AG08396 (cell line): ENCODE measurements at regions not wholly inside any gene's neighbourhood (a gene's known extent, or its start where the extent isn't known, plus 50 kb on each side); places are given as distances from the start of the nearest gene placed in this dataset.

Experiments
- DNase-seq: peaks from one replicate; pipeline ENCODE4 v3.0.0; 2012; ENCODE audit warnings: low spot score, mixed read lengths

DNA sequence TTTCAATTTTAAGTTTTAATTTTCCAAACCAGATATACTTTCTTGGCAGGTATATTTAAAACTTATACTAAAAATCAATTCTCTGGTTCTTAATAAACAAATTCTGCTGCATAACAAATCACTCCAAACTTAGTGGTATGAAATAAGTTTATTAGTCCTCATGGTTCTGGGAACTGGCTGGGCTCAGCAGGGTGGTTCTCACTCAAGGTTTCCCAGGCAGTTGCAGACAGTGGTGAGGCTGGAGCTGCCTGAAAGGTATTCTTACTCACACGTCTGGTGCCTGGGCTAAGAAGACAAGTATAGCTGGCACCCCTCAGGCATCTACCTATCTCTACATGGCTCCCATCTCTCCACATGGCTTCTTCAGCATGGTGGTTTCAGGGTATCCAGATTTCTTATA is 308.2 kb upstream of the CCDC196 start:
- DNase-seq: no peak

DNA sequence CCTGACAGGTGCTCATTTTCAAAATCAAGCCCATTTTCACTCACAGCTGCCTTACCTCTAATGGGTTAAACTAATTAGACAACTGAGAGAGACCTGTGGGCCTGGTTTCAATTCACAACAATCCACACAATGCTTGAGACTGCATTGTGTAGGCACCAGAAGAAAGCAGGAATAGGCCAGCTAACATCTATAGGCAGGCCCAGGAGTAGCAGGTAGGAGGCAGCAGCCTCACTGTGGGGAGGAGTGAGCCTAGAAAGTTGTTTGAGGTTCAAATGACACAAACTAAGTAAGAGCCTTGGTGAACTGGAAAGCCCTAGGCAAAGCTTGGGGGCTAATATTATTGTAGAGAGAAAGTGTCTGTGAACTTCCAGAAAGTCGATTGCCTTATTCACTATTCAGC is 289.5 kb upstream of the CCDC196 start:
- no peak for DNase-seq

DNA sequence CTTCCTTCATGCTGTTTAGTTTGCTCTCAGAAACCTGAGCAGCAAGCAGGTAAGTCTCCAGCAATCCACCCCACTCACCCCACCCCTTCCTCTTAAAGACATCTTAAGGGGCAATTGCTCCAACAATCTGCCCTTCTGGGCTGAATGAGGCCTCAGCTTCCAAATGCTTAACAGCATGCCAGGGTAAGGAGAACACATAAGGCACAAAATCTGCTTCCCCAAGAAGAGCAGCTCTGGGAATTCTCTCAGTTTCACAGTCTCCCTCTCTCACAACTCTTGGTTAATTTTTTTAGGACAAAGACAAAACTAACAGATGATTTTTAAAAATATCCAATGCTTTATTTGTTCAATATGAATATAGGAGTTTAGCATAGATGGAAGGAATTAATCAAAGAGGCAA is 288.9 kb upstream of the CCDC196 start:
- DNase-seq: no peak

DNA sequence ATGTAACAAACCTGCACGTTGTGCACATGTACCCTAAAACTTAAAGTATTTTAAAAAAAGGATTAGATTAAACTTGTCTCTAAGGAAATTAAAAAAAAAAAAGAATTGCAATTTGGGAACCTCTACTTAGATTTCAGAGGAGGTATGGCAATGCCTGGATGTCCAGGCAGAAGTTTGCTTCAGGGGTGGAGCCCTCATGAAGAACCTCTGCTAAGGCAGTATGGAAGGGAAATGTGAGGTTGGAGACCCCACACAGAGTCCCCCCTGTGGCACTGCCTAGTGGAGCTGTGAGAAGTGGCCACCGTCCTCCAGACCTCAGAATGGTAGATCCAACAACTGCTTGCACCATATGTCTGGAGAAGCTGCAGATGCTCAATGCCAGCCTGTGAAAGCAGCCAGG is 279.6 kb upstream of the CCDC196 start:
- no peak for DNase-seq

DNA sequence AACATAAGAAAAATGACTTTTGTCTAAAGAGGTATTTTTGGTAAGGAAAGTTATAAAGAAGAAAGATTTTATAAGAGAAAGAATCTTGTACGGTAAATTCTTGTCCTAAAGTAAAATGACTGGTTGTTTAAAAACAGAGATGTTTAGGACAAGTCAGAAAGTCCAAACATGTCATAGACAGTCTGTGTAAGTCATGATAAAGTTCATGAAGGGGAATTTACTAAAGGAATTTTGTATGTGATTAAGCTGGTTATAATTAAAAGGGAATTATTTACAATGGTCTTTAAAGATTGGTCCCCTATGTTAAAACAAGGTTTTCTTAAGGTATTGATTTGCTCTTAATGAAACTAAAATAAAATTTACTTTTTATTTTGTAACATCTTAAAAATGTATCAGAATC is 269.4 kb upstream of the CCDC196 start:
- DNase-seq: no peak

DNA sequence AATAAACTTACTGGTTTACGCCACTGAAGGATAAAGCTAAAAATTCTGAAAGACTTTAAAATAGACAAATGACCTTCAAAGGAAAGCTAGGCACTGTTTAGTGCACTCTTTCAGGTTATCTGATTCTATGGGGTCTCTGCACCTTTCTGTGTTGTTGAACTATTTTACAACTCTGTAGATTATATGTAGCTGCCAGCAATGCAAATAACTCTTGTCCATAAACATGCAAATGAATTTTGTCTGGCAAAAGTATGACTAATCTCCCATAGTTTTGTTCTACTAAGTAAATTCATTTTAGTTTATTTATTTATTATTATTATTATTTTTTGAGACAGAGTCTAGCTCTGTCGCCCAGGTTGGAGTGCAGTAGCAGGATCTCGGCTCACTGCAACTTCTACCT is 266.3 kb upstream of the CCDC196 start:
- no peak for DNase-seq

DNA sequence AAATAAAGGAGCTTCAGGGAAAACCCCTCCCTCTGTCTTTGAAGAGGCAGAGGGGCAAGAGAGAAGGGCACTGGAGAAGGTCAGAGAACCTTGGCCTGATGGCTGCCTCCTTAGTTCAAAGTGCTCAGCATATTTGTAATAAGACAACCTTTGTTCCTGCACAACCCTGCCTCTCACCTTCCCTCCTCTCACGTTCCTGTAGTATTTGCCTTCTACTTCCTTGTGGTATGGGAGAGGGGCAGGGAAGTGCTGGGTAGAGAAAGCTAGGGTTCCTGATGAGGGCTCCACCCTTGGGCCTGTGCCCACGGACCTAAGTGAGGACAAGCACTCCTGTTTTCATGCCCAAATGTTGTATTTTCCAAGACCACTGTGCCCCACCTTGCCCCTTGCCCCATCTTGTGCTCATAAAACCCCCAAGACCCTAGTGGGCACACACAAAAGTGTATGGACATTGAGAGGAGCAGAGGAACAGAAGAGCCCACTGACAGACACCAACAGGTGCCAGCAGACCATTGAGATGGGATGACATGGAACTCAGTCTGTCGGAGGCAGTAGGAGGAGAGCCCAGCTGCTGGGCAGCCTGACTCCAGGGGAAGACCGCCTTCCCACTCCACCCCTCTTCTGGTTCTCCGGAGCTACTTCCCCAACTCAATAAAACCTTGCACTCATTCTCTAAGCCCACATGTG is 261.5 kb upstream of the CCDC196 start:
- DNase-seq: no peak

DNA sequence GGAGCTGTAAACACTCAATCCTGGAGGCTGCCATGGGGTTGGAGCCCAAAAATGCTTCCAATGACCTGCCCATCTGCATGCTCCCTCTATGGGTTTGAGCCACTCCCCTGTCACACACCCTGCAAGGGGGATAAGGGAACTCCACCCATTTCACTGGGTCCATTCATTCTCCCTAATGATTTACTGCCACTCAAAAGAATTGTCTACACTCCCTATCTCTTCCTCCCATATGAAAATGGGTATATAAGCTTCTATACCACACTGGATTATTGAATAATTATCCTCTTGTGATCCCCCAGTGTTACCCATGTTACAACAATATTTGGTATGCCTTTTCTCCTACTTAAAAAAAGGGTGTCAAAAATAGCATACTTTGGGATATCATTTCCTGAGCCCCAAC is 260.8 kb upstream of the CCDC196 start:
- no peak for DNase-seq

DNA sequence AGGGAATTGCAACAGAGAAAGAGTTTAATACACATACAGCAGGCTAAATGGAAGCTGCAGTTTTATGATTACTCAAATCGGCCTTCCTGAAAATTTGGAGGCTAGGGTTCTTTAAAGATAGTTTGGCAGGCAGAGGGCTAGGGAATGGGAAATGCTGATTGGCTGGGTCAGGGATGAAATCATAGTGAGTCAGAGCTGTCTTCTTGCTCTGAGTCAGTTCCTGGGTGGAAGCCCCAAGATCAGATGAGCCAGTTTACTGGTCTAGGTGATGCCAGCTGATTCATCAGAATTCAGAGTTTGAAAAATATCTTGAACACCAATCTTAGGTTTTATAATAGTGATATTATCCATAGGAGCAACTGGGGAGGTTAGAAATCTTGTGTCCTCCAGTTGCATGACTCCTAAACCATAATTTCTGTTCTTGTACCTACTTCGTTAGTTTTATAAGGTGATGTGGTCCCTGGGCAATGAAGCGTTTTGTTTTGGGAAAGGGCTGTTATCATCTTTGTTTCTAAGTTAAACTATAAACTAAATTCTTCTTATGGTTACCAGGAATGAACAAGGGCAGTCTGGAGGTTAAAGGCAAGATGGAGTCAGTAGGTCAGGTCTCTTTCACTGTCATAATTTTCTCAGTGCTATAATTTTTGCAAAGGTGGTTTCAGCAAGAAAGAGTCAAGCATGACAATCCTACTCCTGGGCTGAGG is 257.8 kb upstream of the CCDC196 start:
- DNase-seq: no peak

DNA sequence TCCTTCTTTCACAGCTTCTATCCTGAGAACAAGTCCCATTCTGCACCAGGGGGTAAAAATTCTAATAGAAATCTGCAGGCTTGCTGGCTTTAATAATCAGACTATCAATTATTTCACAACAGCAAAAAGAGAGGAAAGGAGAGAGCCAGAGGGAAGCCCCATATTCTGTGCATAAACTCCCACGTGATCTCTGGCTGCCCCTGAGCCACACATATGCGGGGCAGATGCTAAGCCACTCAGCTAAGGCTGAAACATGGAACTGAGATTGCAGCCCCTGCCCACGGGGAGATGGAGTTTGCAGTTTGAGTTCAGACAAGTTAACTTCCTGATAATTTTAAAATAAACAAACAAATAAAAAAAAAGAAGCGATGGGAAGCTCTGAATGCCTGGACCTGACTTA is 254.4 kb upstream of the CCDC196 start:
- no peak for DNase-seq

DNA sequence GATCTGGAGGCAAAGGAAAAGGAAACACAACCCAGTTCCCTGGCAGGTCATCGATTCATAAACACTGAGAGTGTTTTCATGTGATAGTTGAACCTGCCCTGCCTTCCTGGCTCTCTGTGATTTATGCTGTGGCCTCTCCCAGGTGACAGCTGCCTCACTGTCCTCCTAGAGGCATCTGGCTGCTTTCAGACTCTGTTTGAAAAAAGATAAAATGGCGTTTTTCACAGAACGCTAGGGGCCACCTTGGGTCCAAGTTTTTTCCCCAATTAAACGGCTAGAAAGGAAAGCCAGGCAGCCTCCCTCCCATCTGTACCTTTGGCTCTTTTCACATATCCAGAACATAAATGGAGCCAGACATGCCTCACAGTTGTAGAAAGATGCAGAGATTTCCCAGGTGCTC is 252.6 kb upstream of the CCDC196 start:
- no peak for DNase-seq

DNA sequence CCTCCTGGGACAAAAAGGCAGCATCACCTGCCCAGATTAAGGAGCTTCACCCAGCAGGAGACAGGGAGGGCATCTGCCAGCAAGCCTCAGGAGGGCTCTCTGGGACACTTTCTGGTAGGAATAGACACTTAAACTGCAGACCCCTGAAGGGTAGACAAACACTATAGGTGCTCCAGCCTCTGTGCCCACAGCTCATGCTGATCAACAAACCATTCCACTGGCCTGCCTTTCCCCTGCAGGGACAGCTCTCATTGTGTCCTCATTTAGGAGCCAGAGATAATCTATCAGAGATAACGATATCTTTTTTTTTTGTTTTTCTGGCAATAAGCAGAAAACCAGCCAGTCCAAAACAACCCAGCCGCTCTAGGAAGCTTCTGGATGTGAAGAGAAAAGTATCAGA is 251.8 kb upstream of the CCDC196 start:
- DNase-seq: no peak

DNA sequence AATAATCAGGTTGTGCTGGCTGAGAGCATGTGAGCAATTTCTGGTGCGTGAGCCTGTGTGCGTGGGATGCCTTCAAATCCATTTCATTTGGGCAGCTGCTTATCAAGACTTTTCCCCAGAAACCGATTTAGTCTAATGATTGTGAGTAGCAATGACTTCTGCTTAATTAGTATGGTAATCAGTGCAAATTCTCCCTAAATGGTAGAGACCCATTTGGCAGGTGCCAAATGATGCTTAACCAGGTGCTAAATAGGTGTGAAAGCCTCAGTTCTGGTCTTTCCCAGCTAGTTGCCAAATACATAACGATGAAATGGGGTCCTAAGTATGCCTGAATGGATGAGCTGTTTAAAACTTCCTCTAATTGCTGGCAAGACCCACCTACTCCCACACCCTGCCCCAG is 248.4 kb upstream of the CCDC196 start:
- DNase-seq: no peak

DNA sequence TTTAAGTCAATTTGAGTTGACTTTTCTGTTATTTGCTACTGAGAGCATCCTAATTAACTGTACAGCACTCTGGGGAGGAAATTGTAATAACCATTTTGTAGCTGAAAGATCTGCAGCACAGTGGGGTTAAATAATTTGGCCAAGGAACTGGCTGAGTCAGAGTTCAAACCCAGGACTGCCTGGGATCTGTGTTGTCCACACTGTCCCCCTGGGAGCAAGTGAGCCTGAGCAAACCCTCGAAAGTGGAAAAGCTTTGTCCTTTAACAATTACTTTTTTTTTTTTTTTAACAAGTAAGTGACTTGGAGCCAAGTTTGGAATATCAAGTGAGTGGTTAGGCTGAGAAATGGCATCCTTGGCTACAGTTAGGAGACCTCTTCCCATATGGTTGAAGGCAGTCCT is 247.2 kb upstream of the CCDC196 start:
- DNase-seq: no peak

DNA sequence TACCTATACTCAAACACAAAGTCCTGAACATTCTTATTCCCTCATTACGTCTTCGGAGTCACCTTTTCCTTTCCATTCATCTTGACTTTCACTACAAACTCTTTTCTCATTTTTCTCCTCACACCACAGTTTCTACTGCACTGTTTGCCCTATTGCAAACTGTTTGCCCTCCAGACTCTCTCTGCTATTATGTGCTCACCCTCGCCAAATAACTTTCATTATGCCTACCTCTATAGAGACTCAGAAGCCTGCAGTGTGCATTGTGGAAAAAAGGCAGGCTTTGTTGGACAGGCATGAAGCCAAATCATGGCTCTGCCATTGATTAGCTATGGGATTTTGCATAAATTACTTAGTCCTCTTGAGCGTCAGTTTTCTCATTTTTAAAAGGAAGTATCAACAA is 246.6 kb upstream of the CCDC196 start:
- no peak for DNase-seq

DNA sequence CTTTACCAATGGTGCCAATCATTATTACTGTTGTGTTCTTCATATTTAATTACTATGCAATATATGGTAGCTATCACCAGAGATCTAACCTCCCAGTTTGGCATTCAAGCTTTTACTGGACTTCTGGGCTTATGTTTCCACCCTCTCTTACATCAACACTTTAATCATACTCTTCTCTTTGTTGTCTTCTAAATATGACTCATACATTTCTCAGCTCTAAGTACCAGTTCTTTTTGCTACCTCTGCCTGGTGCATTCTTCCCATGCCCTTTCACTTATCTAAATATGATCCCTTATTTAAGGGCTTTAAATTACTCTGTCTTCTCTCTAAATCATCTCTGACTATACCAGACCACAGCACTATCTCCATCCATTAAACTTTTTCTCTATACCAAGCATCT is 246.1 kb upstream of the CCDC196 start:
- no peak for DNase-seq

DNA sequence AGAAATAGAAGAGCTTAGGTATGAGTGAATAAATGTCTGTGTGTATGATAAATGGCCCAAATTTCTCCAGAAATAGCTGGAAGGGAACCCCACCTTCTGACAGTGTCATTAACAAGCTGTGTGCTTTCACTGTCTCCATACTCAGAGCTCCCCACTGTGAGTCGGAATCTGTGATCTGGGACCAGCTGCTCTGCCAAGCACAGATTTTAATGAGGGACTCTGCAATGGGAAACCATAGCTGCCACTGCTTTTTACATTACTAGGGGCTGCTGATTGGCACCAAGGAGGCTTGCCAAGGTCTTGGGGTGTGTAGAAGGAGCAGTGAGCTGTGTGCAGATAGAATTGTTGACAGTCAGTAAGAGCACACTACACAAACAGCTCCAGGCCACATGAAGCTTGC is 244.2 kb upstream of the CCDC196 start:
- no peak for DNase-seq

DNA sequence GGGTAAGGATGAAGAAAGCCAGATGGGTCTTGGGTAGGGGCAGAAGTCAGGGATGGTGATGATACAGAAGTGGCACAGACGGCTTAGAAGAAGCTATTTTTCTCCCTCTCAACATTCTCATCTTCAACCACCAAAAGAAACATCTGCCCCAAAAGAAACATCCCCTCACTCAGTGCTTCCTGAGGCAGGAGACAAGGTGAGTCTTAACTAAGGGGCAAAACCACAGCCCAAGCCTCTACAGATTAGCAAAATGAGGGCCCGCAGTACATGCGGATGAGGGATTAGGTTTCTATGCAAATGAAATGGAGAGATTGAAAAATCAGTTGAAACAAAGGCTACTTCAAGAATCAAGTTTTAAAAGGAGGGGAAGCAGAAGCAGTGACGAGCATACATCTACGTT is 241.3 kb upstream of the CCDC196 start:
- no peak for DNase-seq

DNA sequence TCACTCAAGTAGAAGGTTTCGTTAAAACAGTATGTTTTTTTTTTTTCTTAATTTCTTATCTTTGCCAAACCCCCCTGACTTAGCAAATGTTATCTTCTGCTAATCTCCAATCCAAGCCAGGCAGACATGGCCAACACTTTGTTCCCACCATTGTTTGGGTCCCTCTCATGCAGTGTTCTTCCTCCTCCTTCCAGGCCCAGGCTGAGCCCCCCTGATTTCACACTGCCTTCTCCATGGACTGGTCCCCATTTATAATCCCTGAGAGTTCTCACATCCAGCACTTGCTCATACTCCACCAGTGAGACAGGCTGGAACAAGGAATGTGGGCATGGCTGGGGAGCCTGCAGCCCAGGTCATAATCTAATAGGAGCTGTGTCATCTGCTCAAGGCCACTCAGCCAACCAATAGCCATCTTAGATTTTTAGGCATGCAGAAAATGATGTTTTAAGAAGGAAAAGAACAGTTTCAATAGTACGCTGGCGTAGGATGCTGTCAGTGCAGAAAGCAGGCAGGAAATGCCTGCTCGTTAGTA is 238.4 kb upstream of the CCDC196 start:
- no peak for DNase-seq

DNA sequence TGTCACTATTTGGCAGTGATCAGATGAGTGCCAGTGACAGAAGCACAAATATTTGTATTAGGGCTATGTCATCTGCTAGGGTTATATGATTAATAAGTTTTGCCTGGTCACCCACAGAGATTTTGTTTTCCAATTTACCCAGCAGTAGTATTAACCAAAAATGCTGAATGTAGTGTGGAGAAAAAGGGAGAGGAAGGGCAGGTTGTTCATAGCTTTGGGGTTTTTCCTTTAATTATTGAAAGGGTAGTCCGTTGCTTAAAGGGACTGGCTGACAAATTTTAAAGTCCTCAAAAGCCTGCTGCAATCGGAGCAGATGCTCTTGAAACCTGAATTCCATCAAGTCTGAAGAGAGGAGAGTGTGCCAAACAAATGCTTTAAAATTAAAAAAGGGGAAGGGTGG is 237.9 kb upstream of the CCDC196 start:
- DNase-seq: no peak

DNA sequence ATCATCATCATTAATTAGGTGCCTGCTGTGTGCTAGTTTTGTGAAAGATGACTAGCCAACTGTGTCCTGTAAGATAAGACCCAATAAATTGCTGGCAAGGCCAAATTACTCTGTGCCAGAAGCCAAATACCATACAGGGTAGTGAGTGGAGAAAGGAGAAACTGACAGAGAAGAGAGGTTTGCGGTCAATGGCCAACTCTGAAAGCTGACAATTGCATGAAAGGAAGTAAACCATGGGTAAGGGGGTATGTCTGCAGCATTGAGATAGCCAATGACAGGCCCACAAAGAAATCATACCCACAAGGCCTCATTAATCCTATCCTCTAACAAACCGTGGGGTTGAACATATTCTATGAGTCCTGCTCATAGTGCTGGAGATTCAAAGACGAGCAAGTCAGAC is 236.6 kb upstream of the CCDC196 start:
- DNase-seq: no peak

DNA sequence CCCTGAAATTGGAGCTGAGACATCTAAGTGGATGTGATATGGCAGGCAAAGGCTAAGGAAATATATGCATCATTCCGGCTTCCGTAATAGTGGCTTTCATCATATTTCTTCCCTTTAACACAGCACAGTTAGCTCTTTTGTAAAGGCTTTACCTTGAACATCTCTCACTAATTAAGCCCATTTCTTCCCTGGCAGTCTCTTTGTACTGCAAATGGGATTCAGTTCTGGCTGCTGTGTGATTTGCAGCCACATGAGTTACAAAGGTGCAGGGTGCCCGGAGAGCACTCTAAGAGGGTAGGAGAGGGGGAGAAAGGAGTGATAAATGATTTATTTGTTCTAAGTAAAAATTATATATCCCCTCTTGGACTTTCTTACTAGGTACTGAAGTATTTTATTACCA is 232.1 kb upstream of the CCDC196 start:
- no peak for DNase-seq

DNA sequence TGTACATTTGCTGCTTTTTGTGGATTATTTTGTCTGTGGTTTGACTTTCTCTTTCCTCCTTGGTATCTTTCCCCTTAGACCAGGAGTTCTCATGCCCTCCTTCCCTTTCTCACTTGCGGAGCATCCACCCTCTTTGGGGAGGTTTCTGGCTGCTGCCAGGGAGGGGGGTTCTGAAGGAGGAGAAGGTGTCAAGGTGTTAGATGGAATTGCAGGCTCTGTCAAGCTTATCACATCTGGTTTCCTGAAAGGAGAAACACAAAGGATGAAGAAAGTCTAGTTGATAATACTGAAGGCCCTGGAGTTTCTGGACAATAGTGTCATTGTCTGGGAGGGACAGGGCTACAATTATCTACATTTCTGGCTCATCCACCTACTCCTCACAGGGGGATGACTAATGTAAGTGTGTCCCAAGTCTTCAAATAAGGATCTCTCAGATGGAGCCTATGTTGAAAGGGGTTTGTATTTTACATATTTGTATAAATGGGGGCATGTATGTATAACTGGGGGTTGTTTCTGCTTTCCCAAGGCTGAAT is 217.3 kb upstream of the CCDC196 start:
- no peak for DNase-seq

DNA sequence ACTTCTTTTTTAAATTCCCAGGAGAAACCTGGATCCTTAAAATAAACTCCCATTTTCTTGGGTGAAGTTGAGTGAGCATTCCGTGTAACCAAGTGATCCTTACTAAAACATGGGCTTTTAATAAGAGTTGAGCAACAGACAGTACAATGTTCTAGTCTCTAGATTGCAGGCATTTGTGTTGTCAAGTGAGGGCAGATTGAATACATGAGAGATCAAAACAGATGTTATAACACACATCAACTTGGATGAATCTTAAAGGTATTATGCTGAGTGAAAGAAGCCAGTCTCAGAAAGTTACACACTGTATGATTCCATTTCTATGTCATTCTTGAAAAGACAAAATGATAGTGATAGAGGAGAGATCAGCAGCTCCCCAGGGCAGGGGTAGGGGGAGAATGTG is 213.9 kb upstream of the CCDC196 start:
- no peak for DNase-seq
